Neural progenitor cell (in vitro differentiated cells): ENCODE measurements at regions not wholly inside any gene's neighbourhood (a gene's known extent, or its start where the extent isn't known, plus 50 kb on each side); places are given as distances from the start of the nearest gene placed in this dataset.

Source experiments
- DNase-seq: peaks from one replicate; pipeline ENCODE4 v3.0.0-alpha.2; 2016; ENCODE audit warnings: low spot score
- H2AFZ ChIP-seq: fragments of 200-600 bp; sonication (generic); replicated peaks from 2 replicates; pipeline ENCODE4 v1.6.1; 2016; ENCODE audit warnings: antibody characterized with exemption
- H3F3A ChIP-seq: fragments of 200-600 bp; sonication (generic); 2 replicates; pipeline ENCODE4 v1.6.1; 2016; ENCODE audit warnings: antibody characterized with exemption, low read depth
- H3K27ac ChIP-seq: fragments of 200-600 bp; sonication (generic); 2 replicates; pipeline ENCODE4 v1.5.1; 2016; ENCODE audit warnings: mild to moderate bottlenecking
- H3K27me3 ChIP-seq: fragments of 200-600 bp; sonication (generic); 2 replicates; pipeline ENCODE4 v1.6.1; 2016; ENCODE audit warnings: mild to moderate bottlenecking, moderate library complexity
- H3K36me3 ChIP-seq: fragments of 200-600 bp; sonication (generic); 2 replicates; pipeline ENCODE4 v1.5.1; 2016
- H3K4me1 ChIP-seq: fragments of 200-600 bp; sonication (generic); 2 replicates; pipeline ENCODE4 v1.6.1; 2016; ENCODE audit warnings: mixed run types
- H3K4me2 ChIP-seq: fragments of 200-600 bp; sonication (generic); 2 replicates; pipeline ENCODE4 v1.6.1; 2016
- H3K4me3 ChIP-seq: fragments of 200-600 bp; sonication (generic); 2 replicates; pipeline ENCODE4 v1.5.1; 2016
- H3K79me2 ChIP-seq: fragments of 200-600 bp; sonication (generic); 2 replicates; pipeline ENCODE4 v1.6.1; 2016; ENCODE audit warnings: low read depth
- H3K9ac ChIP-seq: fragments of 200-600 bp; sonication (generic); 2 replicates; pipeline ENCODE4 v1.6.1; 2016
- H3K9me3 ChIP-seq: fragments of 200-600 bp; sonication (generic); 2 replicates; pipeline ENCODE4 v1.5.1; 2016; ENCODE audit warnings: low read depth
- H4K20me1 ChIP-seq: fragments of 200-600 bp; sonication (generic); 2 replicates; pipeline ENCODE4 v1.6.1; 2016; ENCODE audit warnings: low read depth
- H3K27ac Mint-ChIP-seq: 3 replicates; pipeline ENCODE4 v1.8.0; 2021; ENCODE audit warnings: mixed read lengths
- H3K27me3 Mint-ChIP-seq: 2 replicates; pipeline ENCODE4 v1.8.0; 2022; ENCODE audit warnings: low read depth, mild to moderate bottlenecking, inconsistent platforms, moderate library complexity, mixed read lengths; ENCODE audit not compliant: insufficient read depth
- H3K36me3 Mint-ChIP-seq: 3 replicates; pipeline ENCODE4 v1.8.0; 2021; ENCODE audit warnings: mixed read lengths
- H3K4me1 Mint-ChIP-seq: 3 replicates; pipeline ENCODE4 v1.8.0; 2021; ENCODE audit warnings: mixed read lengths
- H3K4me3 Mint-ChIP-seq: 3 replicates; pipeline ENCODE4 v1.8.0; 2021; ENCODE audit warnings: mild to moderate bottlenecking, moderate library complexity, mixed read lengths
- H3K9me3 Mint-ChIP-seq: 3 replicates; pipeline ENCODE4 v1.8.0; 2020; ENCODE audit warnings: mixed read lengths
- EZH2 ChIP-seq: fragments of 200-600 bp; sonication (generic); IDR thresholded peaks from 2 replicates; pipeline ENCODE4 v1.6.1; 2017; ENCODE audit warnings: antibody characterized with exemption, mild to moderate bottlenecking, moderate library complexity
- EZH2phosphoT487 ChIP-seq: fragments of 200-600 bp; sonication (generic); IDR thresholded peaks from 2 replicates; pipeline ENCODE4 v1.6.1; 2017; ENCODE audit warnings: antibody characterized with exemption
- TF ChIP-seq, protein P1 (sequence below): fragments of 200-600 bp; sonication (generic); IDR thresholded peaks from 2 replicates; pipeline ENCODE4 v1.5.1; 2017; ENCODE audit warnings: antibody characterized with exemption, mild to moderate bottlenecking

DNA sequence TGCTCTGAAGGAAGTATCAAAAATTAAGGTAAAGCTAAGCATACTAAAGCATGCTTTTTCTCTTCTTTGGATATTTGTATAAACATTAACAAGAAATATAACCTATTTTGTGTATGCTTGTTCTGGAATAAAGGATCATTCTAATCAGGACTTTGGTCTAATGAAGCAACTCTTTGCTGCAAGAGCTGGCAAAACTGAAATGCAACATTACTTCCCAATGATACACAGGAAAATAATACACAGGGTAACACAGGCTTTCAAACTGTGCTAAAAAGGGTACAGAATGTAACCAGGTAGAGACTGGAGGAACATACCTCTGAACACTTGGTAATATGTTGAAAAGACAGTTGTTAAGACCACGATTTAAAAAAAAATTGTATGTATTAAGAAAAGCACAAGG is 222.5 kb upstream of the DIO2 start:
- no peaks in the 10 kb centered on the region for H3F3A ChIP-seq
- no peaks in the 10 kb centered on the region for H3K36me3 Mint-ChIP-seq

DNA sequence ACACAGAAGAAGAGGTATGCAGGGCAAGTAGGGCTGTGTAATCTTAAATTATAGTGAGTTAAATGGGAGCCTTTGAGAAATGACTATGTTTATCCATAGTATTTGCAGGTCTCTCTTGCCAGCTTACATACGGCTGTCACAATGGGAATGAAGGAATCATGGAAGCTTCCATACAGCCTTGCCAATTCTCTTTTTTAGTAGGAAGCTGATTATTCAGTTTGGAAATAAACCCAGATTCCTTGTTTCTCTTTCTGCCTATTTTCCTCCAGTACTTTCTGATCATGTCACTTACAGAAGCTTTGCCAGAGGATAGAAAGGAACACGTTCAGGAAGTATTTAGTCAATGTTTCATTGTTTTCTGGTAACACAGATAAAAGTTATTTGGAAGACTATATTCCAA is 217.4 kb upstream of the DIO2 start:
- TF ChIP-seq EZH2phosphoT487 = no peak
- TF ChIP-seq EZH2 = no peak
- TF ChIP-seq, protein P1, sequence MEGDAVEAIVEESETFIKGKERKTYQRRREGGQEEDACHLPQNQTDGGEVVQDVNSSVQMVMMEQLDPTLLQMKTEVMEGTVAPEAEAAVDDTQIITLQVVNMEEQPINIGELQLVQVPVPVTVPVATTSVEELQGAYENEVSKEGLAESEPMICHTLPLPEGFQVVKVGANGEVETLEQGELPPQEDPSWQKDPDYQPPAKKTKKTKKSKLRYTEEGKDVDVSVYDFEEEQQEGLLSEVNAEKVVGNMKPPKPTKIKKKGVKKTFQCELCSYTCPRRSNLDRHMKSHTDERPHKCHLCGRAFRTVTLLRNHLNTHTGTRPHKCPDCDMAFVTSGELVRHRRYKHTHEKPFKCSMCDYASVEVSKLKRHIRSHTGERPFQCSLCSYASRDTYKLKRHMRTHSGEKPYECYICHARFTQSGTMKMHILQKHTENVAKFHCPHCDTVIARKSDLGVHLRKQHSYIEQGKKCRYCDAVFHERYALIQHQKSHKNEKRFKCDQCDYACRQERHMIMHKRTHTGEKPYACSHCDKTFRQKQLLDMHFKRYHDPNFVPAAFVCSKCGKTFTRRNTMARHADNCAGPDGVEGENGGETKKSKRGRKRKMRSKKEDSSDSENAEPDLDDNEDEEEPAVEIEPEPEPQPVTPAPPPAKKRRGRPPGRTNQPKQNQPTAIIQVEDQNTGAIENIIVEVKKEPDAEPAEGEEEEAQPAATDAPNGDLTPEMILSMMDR = no peak

More for the DNA sequence above, 222.5 kb upstream of the DIO2 start:
- Histone ChIP-seq H3K27me3 (no peaks in the 10 kb centered on the region), H2AFZ (no peak overlapping the region), H3K9me3 (no peaks in the 10 kb centered on the region), H3K4me3 (no peak overlapping the region), H3K4me1 (no peaks in the 10 kb centered on the region), H3K4me2 (no peak overlapping the region), H3K36me3 (no peaks in the 10 kb centered on the region), H3K27ac (no peak overlapping the region), H4K20me1 (no peaks in the 10 kb centered on the region), H3K79me2 (no peaks in the 10 kb centered on the region), H3K9ac (no peak overlapping the region)
- no peak for TF ChIP-seq EZH2phosphoT487
- no peak for TF ChIP-seq EZH2
- TF ChIP-seq, protein P1 = no peak
- H3K27me3 Mint-ChIP-seq = peaks cover 4% of the 10 kb centered on the region
- H3K4me3 Mint-ChIP-seq = no peak overlapping the region
- H3K9me3 Mint-ChIP-seq = no peaks in the 10 kb centered on the region
- no peak overlapping the region for H3K27ac Mint-ChIP-seq
- no peak for DNase-seq
- peaks cover 13% of the 10 kb centered on the region for H3K4me1 Mint-ChIP-seq

DNA sequence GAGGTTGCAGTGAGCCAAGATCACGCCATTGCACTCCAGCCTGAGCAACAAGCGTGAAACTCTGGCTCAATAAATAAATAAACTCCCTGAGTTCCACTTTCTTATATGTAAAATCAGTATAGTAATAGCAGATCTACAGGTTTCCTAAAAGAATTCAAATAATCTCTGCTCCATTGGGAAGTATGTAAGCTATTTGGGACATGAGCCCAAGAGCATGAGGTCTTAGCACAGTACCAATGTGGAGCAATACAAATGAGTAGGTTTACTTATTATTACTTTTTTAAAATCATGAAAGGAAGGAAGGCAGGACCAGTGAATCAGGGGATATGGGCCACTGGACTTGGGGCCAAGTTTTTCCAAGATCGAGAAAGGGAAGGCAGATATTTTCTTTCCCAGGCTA is 216.9 kb upstream of the DIO2 start:
- Mint-ChIP-seq H3K4me1 (no peaks in the 10 kb centered on the region), H3K27ac (no peak overlapping the region), H3K36me3 (no peaks in the 10 kb centered on the region), H3K9me3 (no peaks in the 10 kb centered on the region), H3K27me3 (no peaks in the 10 kb centered on the region), H3K4me3 (no peak overlapping the region)
- Histone ChIP-seq H3F3A (no peaks in the 10 kb centered on the region), H3K36me3 (no peaks in the 10 kb centered on the region), H3K4me1 (no peaks in the 10 kb centered on the region), H2AFZ (no peak overlapping the region), H3K27ac (no peak overlapping the region), H3K27me3 (no peaks in the 10 kb centered on the region), H4K20me1 (no peaks in the 10 kb centered on the region), H3K4me2 (no peak overlapping the region), H3K4me3 (no peak overlapping the region), H3K9ac (no peak overlapping the region), H3K9me3 (no peaks in the 10 kb centered on the region), H3K79me2 (no peaks in the 10 kb centered on the region)
- TF ChIP-seq EZH2 (no peak), EZH2phosphoT487 (no peak)
- TF ChIP-seq, protein P1 = no peak
- DNase-seq = no peak

More for the DNA sequence above, 217.4 kb upstream of the DIO2 start:
- Histone ChIP-seq H3K36me3 (no peaks in the 10 kb centered on the region), H3K9ac (no peak overlapping the region), H4K20me1 (no peaks in the 10 kb centered on the region), H2AFZ (no peak overlapping the region), H3K27ac (no peak overlapping the region), H3K4me2 (no peak overlapping the region), H3K27me3 (no peaks in the 10 kb centered on the region), H3K79me2 (no peaks in the 10 kb centered on the region), H3K9me3 (no peaks in the 10 kb centered on the region), H3K4me3 (no peak overlapping the region), H3K4me1 (no peaks in the 10 kb centered on the region), H3F3A (no peaks in the 10 kb centered on the region)
- Mint-ChIP-seq H3K9me3 (no peaks in the 10 kb centered on the region), H3K4me1 (no peaks in the 10 kb centered on the region), H3K36me3 (no peaks in the 10 kb centered on the region), H3K4me3 (no peak overlapping the region), H3K27ac (no peak overlapping the region), H3K27me3 (no peaks in the 10 kb centered on the region)
- no peak for DNase-seq

DNA sequence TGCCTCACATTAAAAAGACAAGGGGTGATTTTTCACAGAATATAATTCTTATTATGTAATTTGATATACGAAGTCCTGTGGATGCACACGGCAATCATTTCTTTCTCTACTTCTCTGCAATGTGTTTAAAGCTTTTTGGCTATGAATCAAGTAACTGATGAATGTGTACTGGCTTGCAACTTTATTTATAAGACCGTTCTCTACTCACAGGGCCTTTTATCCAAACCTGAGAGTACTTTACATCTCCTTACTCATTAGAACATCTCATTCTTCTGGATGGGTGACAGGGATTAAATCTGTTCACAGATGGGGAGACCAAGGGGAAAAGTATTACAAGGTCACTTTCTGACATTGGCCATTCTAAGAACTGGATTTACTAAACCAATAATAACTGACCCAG is 215.8 kb upstream of the DIO2 start:
- Histone ChIP-seq H3K79me2 (no peaks in the 10 kb centered on the region), H3K36me3 (no peaks in the 10 kb centered on the region), H3K27ac (no peak overlapping the region), H3F3A (no peaks in the 10 kb centered on the region), H3K9me3 (no peaks in the 10 kb centered on the region), H3K9ac (no peak overlapping the region), H3K4me2 (no peak overlapping the region), H3K4me1 (no peaks in the 10 kb centered on the region), H4K20me1 (no peaks in the 10 kb centered on the region), H3K27me3 (no peaks in the 10 kb centered on the region), H3K4me3 (no peak overlapping the region), H2AFZ (no peak overlapping the region)
- H3K4me3 Mint-ChIP-seq = no peak overlapping the region
- no peaks in the 10 kb centered on the region for H3K9me3 Mint-ChIP-seq
- no peak for DNase-seq
- H3K27ac Mint-ChIP-seq = no peak overlapping the region
- TF ChIP-seq EZH2phosphoT487 = no peak
- TF ChIP-seq EZH2 = no peak
- TF ChIP-seq, protein P1 = no peak
- no peaks in the 10 kb centered on the region for H3K4me1 Mint-ChIP-seq
- no peaks in the 10 kb centered on the region for H3K36me3 Mint-ChIP-seq
- H3K27me3 Mint-ChIP-seq = no peaks in the 10 kb centered on the region
